ENCODE measurements at regions not wholly inside any gene's neighbourhood (a gene's known extent, or its start where the extent isn't known, plus 50 kb on each side); places are given as distances from the start of the nearest gene placed in this dataset.

- DNase-seq, result no peak
Observed at GRCh38 chr10:88179831-88180230, 316.4 kb downstream of the PTEN start.

DNA sequence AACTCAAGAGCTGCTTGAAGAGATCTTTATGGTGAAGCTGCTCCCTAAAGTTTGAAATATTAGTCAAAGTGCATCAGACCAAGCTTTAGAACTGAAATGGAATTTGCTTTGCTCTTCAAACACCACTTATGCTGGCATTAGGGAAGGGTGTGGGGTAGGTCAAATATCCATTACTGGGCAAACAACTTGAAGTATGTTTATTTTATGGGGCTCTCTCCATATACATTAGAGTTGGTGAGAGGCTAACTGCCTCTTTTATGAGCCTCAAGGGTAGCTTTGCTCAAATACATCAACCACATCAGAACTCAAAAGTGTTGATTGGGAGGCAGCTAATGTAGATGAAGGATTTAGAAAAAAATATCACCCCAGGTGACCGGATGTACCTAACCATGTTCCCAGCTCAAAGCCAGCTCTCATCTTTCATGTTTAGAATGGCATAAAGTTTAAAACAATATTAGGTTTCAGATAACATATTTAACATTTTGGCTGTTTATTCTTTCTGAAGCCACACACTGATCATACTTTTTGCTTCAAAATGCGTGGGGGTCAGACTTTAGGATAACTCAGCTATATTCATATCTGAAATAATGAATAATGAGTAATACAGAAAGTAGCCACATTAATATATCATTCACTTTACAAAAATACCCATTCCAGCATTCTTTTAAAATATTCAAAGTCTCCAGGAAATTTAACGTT is 318.6 kb downstream of the PTEN start:
- no peak for DNase-seq

GRCh38 chr10:88182601-88182930 is 319.1 kb downstream of the PTEN start:
- no peak for DNase-seq

DNA sequence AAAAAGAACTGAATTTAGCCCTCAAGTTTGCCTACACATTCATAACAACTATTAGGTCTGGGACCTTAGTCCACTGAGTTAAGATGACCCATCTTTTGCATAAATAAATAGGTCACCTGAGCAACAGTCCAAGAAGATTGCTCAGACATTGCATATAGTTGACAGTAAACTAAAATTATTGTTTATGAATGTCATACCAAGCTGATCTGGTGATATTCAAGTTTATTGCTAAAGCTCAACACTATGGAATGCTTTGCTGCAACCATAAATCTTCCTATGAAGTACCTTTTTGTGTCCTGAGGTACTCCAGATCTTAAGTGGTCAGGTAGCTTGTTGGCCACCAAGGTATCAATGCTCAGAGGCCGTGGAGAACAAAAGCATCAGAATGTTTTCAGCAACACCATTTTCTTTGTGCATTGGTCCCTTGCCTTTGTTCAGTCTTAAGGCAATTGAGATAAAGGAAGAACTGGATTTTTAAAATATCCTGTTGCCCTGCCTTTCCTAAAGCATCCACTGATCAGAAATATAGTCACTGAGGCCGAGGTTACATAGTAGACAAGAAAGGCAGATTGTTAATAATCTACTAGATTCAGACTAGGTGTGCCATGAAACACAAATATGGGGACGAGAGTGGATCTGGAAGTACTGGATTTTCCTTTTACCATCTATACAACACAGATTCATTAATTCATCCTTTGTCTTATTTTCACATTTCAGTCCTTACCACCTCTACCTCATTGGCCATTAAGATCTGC is 321.3 kb downstream of the PTEN start:
- no peak for DNase-seq

DNA sequence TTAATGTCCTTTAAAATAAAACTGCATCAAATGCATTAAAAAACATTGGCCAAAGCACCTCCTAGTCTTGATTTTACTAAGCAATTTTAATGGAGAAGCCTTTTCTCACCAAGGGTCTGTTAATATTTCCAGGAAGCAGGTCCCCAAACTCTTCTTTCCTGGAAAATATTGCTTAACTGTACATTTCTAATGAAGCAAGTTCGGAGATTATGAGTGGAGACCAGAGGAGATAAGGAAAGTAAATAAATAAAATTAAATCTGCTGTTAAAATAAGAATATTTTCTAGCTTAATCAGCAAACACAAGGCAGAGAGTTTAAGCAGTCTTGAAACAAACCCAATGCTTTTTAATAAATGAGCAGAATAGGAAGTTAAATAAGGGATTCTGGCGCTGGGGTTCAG is 322.4 kb downstream of the PTEN start:
- DNase-seq, result no peak

DNA sequence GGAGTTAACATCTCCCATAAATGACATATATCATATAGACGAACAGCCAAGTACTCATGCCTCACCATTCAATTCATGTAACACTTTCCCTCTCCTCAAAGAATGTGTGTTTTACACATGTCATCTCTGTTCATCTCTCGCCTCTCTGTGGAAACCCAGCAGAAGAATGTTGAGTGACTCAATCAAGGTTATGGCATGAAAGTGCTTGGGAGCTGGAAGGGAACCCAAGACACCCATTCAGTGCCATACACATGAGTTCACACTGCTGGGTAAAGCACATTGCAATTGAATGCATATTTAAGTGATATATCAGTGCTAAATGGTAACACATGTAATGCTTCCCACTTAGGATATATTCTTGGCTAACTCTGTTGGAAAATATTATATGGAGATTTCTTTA is 322.9 kb downstream of the PTEN start:
- no peak for DNase-seq

DNA sequence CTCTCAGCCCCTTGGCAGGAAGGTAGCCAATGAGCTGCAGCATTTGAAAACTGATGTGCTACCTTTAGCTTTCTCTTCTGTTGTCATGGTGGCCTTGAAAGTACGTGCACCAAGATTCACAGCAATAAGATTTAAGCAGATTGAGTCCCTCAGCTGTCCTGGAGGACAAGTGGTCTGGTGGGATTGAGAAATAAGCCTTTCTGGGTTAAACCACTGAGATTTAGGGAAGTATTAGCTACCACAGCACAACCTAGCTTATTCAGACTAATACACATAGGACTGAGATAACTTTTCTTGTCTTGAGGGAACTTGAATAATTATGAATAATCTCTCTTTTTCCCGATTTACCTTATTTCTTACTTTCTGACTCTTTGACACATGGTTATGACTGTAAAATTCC is 324.0 kb downstream of the PTEN start:
- DNase-seq, result no peak

- no peak for DNase-seq
Observed at GRCh38 chr10:88190123-88190522, 326.7 kb downstream of the PTEN start.

DNA sequence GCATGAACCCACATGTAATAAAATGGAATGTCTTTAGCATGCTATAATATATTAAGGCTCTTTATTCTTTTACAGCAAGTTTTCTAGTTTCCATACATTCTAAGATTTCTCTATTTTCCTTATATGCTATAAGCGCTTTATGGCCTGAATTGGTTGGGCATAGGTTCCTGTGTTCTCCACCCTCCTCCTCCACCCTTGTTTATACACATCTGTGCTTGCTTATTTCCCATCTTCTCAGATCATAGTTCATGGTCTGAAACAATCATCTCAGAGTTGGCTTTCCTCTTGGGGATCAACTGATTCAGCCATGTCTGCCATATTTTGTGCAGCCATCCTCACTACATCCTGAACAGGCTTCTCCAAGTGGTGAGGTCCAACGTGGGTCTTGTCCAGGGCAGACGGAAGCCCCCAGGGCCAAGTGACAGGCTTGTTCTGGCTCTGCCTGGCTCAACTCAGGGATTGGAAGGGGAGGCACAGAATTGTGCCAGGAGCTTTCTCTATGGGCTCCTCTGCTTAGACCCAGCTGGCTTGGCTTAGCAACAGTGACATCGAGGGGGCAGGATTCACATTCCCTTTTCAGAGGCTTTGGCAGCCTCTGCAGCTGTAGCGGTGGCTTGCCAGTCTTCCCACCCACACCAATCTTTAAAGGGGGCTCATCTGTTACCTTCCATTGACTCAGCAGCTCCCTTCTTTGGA is 327.3 kb downstream of the PTEN start:
- no peak for DNase-seq

DNA sequence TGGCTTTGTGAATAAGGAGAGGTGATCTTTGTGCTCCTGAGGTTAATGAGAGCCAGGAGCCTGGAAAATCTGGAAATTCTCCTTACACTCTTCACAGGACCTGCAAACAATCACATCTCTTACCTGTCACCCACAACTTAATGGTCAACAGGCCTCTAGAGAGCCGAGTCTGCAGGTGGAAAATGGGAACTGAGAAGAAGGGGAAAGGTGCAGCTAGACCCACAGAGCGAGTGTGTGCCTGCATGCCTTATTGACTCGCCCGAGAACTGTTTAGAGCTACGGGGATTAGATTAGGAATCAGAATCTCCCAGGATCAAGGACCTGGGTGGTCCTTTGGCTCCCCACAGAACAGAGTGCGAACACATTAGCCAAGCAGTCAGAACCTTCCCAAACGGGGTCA is 329.6 kb downstream of the PTEN start:
- DNase-seq, result no peak

- no peak for DNase-seq
Observed at GRCh38 chr10:88194041-88194887, 330.8 kb downstream of the PTEN start.

- DNase-seq, result no peak
Observed at GRCh38 chr10:88194961-88195367, 331.5 kb downstream of the PTEN start.

DNA sequence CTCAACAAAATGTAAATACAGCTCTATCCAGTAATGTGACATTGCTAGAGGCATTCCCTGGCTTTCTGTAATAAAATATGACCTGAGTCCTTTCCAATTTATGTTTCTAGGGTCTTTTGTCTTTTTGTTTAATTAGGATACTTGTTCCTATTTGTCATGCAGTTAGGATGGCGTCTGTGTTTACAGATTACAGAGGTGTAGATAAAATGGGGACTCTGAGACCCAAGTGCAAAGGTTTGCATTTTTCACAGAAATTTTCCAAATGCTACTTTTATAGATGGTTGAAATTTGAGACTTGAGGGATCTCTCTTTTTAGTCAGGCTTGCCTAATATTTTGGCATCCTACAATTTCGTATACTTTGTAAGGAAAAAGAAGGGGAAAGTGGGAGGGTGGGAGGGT is 332.4 kb downstream of the PTEN start:
- no peak for DNase-seq

- no peak for DNase-seq
Observed at GRCh38 chr10:88196291-88196690, 332.9 kb downstream of the PTEN start.

- no peak for DNase-seq
Observed at GRCh38 chr10:88198023-88198422, 334.6 kb downstream of the PTEN start.

DNA sequence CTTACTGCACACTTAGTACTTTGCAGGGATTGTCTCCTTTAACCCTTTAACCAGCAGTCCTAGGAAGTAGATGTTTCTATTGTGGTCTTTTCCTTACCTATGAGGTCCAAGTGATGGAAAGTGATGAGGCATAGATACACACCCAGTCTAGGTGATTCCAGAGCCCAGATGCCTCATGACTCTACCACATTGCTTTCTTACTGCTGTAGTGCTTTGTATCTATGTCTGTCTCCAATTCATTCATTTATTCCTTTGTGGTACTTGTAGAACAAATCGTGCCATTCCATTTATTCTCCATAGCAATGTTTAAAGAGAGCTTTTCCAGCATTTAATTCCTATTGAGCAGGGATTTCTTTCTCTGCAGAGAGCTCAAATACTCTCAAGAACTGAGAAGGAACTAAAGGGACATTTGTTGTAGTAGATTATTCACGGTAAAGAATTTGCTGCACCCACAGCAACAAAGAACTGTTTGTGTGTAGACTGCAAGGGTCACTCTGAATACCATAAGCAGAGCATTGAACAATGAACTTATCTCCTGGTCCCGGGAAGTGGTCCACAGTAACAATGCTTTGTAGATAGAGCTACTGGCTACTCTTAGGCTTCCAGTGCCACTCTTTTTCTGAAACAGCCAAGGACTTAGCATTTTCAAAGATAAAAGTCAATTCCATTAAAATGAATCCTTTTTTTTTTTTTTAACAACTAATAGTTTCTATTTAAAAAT is 337.0 kb downstream of the PTEN start:
- no peak for DNase-seq

DNA sequence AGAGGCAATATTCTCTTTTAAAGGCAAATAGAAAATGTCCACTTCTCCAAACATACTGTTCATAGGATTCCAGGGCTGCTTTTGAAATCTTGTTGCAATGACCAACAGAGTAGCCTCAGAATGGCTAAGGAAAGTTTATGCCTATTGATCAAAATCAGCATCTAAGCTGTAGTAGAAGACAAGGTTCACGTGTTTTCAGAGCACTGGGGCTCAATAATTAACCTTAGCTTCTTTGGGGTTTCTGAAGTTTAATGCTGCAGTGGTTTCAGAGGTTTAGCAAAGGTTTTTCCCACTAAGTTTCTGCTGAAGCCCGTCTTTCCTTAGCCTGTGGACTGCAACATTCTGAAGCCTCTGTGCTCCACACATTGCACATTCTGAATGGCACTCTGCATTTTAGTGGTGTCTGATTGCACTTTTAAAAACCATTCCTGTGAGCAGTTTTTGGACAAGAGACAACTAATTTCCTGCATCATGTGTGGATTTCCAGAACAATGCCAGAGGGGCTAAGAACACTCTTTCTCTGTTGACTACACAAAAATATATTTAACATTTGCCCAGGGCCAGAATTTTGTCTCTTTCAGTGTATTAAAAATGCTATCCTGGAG is 342.5 kb downstream of the PTEN start:
- DNase-seq, result no peak

DNA sequence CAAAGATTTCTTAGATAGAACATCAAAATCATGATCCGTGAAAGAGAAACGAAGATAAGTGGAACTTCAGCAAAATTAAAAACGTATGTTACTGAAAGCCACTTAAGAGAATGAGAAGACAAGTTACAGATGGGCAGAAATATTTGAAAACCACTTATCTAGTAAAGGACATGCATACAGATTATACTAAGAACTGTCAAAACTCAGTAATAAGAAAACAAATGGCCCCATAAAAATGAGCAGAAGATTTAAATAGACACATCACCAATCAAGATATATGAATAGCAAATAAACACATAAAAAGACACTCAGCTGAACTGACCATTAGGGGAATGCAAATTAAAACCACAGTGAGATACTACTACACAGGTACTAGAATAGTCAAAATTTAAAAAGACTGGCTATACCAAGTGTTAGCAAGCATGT is 343.7 kb downstream of the PTEN start:
- DNase-seq, result no peak

DNA sequence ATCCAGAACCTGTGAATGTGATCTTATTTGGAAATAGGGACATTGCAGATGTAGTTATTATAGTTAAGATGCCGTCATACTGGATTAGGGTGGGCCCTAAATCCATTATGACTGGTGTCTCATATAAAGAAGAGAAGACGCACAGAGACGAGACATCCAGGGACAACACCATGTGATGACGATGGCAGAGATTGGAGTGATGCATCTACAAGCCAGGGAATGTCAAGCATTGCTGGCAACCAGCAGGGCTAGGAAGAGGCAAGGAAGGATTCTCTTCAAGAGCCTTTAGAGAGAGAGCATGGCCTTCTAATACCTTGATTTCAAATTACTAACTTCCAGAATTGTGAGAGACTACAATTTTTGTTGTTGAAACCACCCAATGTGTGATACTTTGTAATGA is 345.8 kb downstream of the PTEN start:
- no peak for DNase-seq

GRCh38 chr10:88209837-88210561 is 346.6 kb downstream of the PTEN start:
- no peak for DNase-seq

DNA sequence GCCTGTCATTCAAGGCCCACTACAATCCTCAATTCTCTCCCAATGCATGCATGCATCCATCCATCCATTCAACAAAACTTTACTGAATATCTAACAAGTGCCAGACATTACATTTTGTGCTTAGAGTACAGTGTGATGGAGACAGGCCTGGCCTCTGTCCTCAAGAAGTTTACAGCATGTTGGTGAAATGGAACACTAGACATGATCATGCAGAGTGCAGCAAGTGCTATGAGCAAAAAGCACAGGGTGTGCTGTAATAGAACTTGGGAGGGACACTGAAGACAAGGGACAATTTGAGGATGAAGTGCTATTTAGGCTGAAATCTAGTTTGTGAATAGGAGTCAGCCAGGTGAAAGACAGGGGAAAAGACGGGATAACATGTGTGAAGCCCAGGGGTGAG is 347.8 kb downstream of the PTEN start:
- DNase-seq, result no peak

Data from KG1 (cell line).